Right lobe of liver (tissue), 6 donors: ENCODE measurements at regions not wholly inside any gene's neighbourhood (a gene's known extent, or its start where the extent isn't known, plus 50 kb on each side); places are given as distances from the start of the nearest gene placed in this dataset.

Source experiments
- ATAC-seq, 4 donors: fragments of 200-7000 bp; cut with Tn5 transposase; one replicate each; pipeline ENCODE4 v1.9.1; 2020; ENCODE audit warnings: mild to moderate bottlenecking in 4 of 4, moderate library complexity in 4 of 4
- DNase-seq, 3 donors: peaks; one replicate each; pipeline ENCODE4 v3.0.0-alpha.2; 2020
- H3K27ac ChIP-seq, 3 donors: fragments of 200-600 bp; one replicate each; pipeline ENCODE4 v1.8.0; 2022
- H3K27me3 ChIP-seq, 2 donors: fragments of 200-600 bp; one replicate each; pipeline ENCODE4 v1.8.0; 2022
- H3K36me3 ChIP-seq, 4 donors: fragments of 200-600 bp; sonication (generic) in 1 of 4; one replicate each; pipeline versions ENCODE4 v1.5.1 to v1.8.0; 2017 to 2022; ENCODE audit warnings: control low read depth in 1 of 4
- H3K4me1 ChIP-seq, 4 donors: fragments of 200-600 bp; sonication (generic) in 1 of 4; one replicate each; pipeline versions ENCODE4 v1.5.1 to v1.8.0; 2017 to 2022; ENCODE audit warnings: control low read depth in 1 of 4
- H3K4me3 ChIP-seq, 3 donors: fragments of 200-600 bp; one replicate each; pipeline ENCODE4 v1.8.0; 2022
- H3K9me3 ChIP-seq, 4 donors: fragments of 200-600 bp; sonication (generic) in 1 of 4; one replicate each; pipeline versions ENCODE4 v1.5.1 to v1.8.0; 2017 to 2022; ENCODE audit warnings: control low read depth in 1 of 4
- POLR2A ChIP-seq: fragments of 450-650 bp; IDR thresholded peaks from one replicate; pipeline ENCODE4 v1.6.1; 2017; ENCODE audit warnings: antibody characterized with exemption, mild to moderate bottlenecking
- WGBS: methylation state at CpG from one replicate; pipeline ENCODE4 v1.1.6; 2018; ENCODE audit warnings: low coverage, low lambda C conversion rate; ENCODE audit not compliant: insufficient coverage; ENCODE audit errors: missing lambda C conversion rate; 5-methylcytosine and 5-hydroxymethylcytosine counted together
- intact Hi-C, 2 donors: fragments of 100-400 bp; cut with DNase I; formaldehyde crosslinking; loops; one replicate each; pipeline versions ENCODE4 v1.11.2 to v1.14.1; 2022
- TF ChIP-seq, protein P1 (sequence below), 4 donors: fragments of 200-600 bp in 3 of 4; fragments of 450-650 bp in 1 of 4; IDR thresholded peaks; one replicate each; pipeline versions ENCODE4 v1.5.1 to v1.8.0; 2016 to 2022; ENCODE audit warnings: antibody characterized with exemption in 4 of 4, mild to moderate bottlenecking in 2 of 4
- donor health status: DM: no; HTN: yes; CAD: no.
- donor health status: DM: no; HTN: no; CAD: no.
- donor health status: DM: no; HTN: no; CAD: no.
- donor health status: DM: no; HTN: yes; CAD: no.
- donor health status: DM: no; HTN: yes; CAD: no.

DNA sequence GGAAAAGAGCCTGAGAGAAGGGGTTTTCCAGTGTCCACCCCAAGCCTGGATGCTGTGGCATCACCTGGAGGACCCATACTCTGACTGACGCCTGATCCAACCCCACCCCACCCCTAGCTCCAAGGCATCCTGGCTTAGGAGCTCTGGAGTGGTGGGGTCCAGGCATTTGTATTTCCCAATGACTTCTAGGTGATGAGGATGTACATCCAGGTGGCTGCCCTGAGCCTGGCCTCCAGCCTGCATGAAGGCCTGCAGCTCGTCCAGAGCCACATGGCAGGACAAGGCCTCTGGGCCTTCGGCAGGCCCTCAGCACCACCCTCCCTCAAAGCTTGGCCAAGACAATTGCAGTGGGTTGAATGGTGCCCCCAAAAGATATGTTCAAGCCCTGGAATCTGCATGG, 347.5 kb downstream of the C16orf95 start:
- no peak for DNase-seq
- H3K36me3 ChIP-seq: no peaks in the 10 kb centered on the region
- no peak overlapping the region for H3K4me3 ChIP-seq
- H3K27me3 ChIP-seq: no peaks in the 10 kb centered on the region
- no peak for ATAC-seq
- H3K9me3 ChIP-seq: no peaks in the 10 kb centered on the region
- intact Hi-C loops: no loop called here
- H3K4me1 ChIP-seq: no peaks in the 10 kb centered on the region
- no peak overlapping the region for H3K27ac ChIP-seq
- TF ChIP-seq, protein P1, sequence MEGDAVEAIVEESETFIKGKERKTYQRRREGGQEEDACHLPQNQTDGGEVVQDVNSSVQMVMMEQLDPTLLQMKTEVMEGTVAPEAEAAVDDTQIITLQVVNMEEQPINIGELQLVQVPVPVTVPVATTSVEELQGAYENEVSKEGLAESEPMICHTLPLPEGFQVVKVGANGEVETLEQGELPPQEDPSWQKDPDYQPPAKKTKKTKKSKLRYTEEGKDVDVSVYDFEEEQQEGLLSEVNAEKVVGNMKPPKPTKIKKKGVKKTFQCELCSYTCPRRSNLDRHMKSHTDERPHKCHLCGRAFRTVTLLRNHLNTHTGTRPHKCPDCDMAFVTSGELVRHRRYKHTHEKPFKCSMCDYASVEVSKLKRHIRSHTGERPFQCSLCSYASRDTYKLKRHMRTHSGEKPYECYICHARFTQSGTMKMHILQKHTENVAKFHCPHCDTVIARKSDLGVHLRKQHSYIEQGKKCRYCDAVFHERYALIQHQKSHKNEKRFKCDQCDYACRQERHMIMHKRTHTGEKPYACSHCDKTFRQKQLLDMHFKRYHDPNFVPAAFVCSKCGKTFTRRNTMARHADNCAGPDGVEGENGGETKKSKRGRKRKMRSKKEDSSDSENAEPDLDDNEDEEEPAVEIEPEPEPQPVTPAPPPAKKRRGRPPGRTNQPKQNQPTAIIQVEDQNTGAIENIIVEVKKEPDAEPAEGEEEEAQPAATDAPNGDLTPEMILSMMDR (IDR thresholded peaks at IDR 0.05): no peak
- TF ChIP-seq POLR2A: no peak
- 29% methylated on average over 1 of the region's 3 CpGs for WGBS

DNA sequence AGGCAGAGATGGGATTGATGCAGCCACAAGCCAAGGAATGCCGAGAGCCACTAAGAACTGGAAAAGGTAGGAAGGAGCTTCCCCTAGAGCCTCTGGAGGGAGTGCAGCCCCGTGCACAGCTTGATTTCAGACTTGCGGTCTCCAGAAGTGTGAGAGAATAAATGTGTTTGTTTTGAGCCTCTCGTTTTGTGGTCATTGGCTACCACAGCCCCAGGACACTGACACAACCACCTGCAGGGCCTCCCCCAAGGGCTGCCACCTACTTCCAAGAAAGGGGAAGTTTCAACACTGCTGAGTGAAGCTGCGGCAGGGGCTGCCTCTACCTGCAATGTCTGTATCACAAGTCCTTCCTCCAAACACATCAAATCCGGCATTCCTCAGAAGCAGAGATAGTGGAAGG, 346.9 kb downstream of the C16orf95 start:
- Histone ChIP-seq H3K36me3 (no peaks in the 10 kb centered on the region), H3K9me3 (no peaks in the 10 kb centered on the region), H3K27me3 (no peaks in the 10 kb centered on the region), H3K27ac (no peak overlapping the region), H3K4me1 (no peaks in the 10 kb centered on the region), H3K4me3 (no peak overlapping the region)
- TF ChIP-seq, protein P1 (IDR thresholded peaks at IDR 0.05): no peak
- TF ChIP-seq POLR2A: no peak
- 56% methylated on average over 3 of the region's 6 CpGs for WGBS
- DNase-seq (no peak), ATAC-seq (no peak)
- intact Hi-C loops: no loop called here

DNA sequence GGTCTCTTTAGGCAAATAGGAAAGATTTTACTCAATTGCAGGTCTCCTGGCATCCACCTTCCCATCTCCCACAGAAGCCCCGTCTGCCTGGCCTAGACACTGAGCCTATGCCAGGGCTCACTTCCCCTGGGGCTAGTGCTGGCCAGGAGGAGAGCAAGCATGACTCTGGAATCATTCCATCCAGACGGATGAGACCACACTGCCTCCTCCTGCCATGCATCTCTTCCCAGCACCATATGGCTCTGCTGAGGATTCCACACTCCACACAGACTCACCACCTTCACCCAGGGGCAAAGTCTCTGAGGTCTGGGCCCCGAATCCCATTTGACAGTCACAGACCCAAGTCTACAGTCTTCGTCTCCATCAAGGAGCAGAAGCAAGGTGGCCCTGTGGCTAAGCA, 346.5 kb downstream of the C16orf95 start:
- no peaks in the 10 kb centered on the region for H3K27me3 ChIP-seq
- no peak overlapping the region for H3K4me3 ChIP-seq
- no peaks in the 10 kb centered on the region for H3K4me1 ChIP-seq
- H3K36me3 ChIP-seq: no peaks in the 10 kb centered on the region
- no peaks in the 10 kb centered on the region for H3K9me3 ChIP-seq
- TF ChIP-seq POLR2A: no peak
- TF ChIP-seq, protein P1 (IDR thresholded peaks at IDR 0.05): no peak
- ATAC-seq (no peak), DNase-seq (no peak)
- WGBS: 54% methylated on average over 2 of the region's 4 CpGs
- intact Hi-C loops: no loop called here
- no peak overlapping the region for H3K27ac ChIP-seq

GRCh38 chr16:86971251-86971650, 345.9 kb downstream of the C16orf95 start:
- Histone ChIP-seq H3K36me3 (no peaks in the 10 kb centered on the region), H3K9me3 (no peaks in the 10 kb centered on the region), H3K4me3 (no peak overlapping the region), H3K4me1 (no peaks in the 10 kb centered on the region), H3K27ac (no peak overlapping the region), H3K27me3 (no peaks in the 10 kb centered on the region)
- no peak for DNase-seq
- WGBS: 80% methylated on average over 6 of the region's 8 CpGs
- intact Hi-C loops: no loop called here
- no peak for TF ChIP-seq POLR2A
- TF ChIP-seq, protein P1 (IDR thresholded peaks at IDR 0.05): no peak
- ATAC-seq: no peak

DNA sequence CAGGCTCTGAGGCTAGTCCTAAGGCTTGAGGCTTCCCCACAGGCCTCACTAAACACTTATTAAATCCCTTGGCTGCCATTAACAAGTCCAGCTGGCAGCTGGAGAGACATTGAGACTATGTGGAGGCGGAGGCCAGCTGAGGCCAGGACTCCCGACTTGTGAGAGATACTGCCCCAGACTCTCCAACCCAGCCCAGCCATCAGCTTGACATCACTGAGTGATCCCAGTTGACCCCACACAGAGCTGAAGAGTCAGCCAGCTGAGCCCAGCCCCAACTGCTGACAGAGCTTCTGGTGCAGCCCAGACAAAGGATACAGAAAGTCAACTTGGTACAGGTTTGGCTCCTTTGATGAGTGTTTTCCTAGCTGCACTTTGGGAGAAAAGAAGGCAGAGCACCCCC, 343.1 kb downstream of the C16orf95 start:
- intact Hi-C loops: no loop called here
- H3K36me3 ChIP-seq: no peaks in the 10 kb centered on the region
- WGBS: no CpG with 5 or more reads among the region's 2 CpGs
- no peaks in the 10 kb centered on the region for H3K9me3 ChIP-seq
- no peak for ATAC-seq
- TF ChIP-seq POLR2A: no peak
- TF ChIP-seq, protein P1 (IDR thresholded peaks at IDR 0.05): no peak
- no peak for DNase-seq
- H3K27ac ChIP-seq: no peak overlapping the region
- H3K4me1 ChIP-seq: no peaks in the 10 kb centered on the region
- no peak overlapping the region for H3K4me3 ChIP-seq
- H3K27me3 ChIP-seq: no peaks in the 10 kb centered on the region
